ENCODE measurements at regions not wholly inside any gene's neighbourhood (a gene's known extent, or its start where the extent isn't known, plus 50 kb on each side); places are given as distances from the start of the nearest gene placed in this dataset.

DNA sequence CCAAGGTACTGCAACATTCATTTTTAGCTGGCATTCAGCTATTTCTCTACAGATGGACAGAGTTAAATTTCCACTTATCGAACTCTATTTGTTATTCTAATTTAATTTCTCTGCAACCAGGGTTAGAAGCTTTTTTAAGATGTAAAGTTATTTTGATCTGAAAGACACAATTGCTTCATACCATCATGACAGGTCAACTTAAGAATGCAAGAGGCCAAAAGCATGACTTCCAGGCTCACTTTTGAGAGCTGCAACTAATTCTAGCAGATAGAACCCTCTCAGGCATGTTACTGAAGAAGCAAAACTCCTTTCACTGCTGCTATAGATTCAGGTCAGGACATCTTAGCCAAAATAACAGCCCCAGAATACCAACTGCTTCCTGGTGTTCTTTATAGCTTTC is 86.5 kb upstream of the GALNT18 start:
- H3K27ac ChIP-seq (ENCODE audit: low read depth in 2 of 2, low read length in 1 of 2): no peak overlapping the region
- no peak overlapping the region for H3K4me2 ChIP-seq
- no peaks in the 10 kb centered on the region for H3K27me3 ChIP-seq (ENCODE audit: insufficient read depth)
- ChIA-PET CTCF (interaction anchor here (0.8 to 1.4 kb wide), 2 partner anchors 22 to 34 kb away, joined by 4 to 5 read pairs; no protein-coding TSS in a partner anchor), POLR2A (no interaction called here)
- H3K9me3 ChIP-seq: no peaks in the 10 kb centered on the region
- TF ChIP-seq EP300 (IDR thresholded peaks at IDR 0.05; ENCODE audit: borderline replicate concordance in 1 of 2, low read depth in 1 of 2, low read length in 1 of 2): no peak
- no peak for TF ChIP-seq IRF3 (IDR thresholded peaks at IDR 0.05; ENCODE audit: low read depth, low read length)
- no peak for TF ChIP-seq CHD2 (IDR thresholded peaks at IDR 0.05; ENCODE audit: low read length, partially characterized antibody)
- TF ChIP-seq MAX (IDR thresholded peaks at IDR 0.05; ENCODE audit: low read depth): no peak
- TF ChIP-seq RFX5 (IDR thresholded peaks at IDR 0.05; ENCODE audit: low read length): no peak
- no peak for TF ChIP-seq NRF1 (IDR thresholded peaks at IDR 0.05; ENCODE audit: low read depth, low read length)
- no peak for TF ChIP-seq ELF1 (IDR thresholded peaks at IDR 0.05)
- TF ChIP-seq MEF2A (IDR thresholded peaks at IDR 0.05; ENCODE audit: borderline replicate concordance, low read depth): no peak
- no peak for TF ChIP-seq FOXM1 (IDR thresholded peaks at IDR 0.05; ENCODE audit: low read depth)
- TF ChIP-seq GABPA (IDR thresholded peaks at IDR 0.05; ENCODE audit: low read depth): no peak
- TF ChIP-seq REST (IDR thresholded peaks at IDR 0.05; ENCODE audit: low read depth, low read length): no peak
- no peak for TF ChIP-seq EZH2phosphoT487 (IDR thresholded peaks at IDR 0.05; ENCODE audit: borderline replicate concordance, low read depth)
- no peak for TF ChIP-seq MXI1 (IDR thresholded peaks at IDR 0.05; ENCODE audit: low read depth, low read length)
- no peak for TF ChIP-seq NFIC (IDR thresholded peaks at IDR 0.05; ENCODE audit: borderline replicate concordance)
- no peak for TF ChIP-seq YY1 (IDR thresholded peaks at IDR 0.05; ENCODE audit: low read depth)
- TF ChIP-seq, protein P1, sequence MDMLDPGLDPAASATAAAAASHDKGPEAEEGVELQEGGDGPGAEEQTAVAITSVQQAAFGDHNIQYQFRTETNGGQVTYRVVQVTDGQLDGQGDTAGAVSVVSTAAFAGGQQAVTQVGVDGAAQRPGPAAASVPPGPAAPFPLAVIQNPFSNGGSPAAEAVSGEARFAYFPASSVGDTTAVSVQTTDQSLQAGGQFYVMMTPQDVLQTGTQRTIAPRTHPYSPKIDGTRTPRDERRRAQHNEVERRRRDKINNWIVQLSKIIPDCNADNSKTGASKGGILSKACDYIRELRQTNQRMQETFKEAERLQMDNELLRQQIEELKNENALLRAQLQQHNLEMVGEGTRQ (IDR thresholded peaks at IDR 0.05; ENCODE audit: borderline replicate concordance, low read depth, low read length): no peak
- TF ChIP-seq JUND (IDR thresholded peaks at IDR 0.05): no peak
- no peak for TF ChIP-seq ZBTB33 (IDR thresholded peaks at IDR 0.05; ENCODE audit: borderline replicate concordance, low read depth)
- TF ChIP-seq SMC3 (IDR thresholded peaks at IDR 0.05; ENCODE audit: low read depth, low read length): no peak
- no peak for TF ChIP-seq CTCF (IDR thresholded peaks at IDR 0.05)
- H3K36me3 ChIP-seq (replicated peaks in 1 of 2; ENCODE audit: control insufficient read depth in 1 of 2, insufficient read depth in 2 of 2, low read length in 1 of 2): no peaks in the 10 kb centered on the region
- H4K20me1 ChIP-seq (ENCODE audit: insufficient read depth): no peaks in the 10 kb centered on the region
- no peaks in the 10 kb centered on the region for H3K79me2 ChIP-seq (ENCODE audit: insufficient read depth)
- H3F3A ChIP-seq (replicated peaks; ENCODE audit: insufficient read depth): no peaks in the 10 kb centered on the region
- H2AFZ ChIP-seq (ENCODE audit: low read depth): no peak overlapping the region
- DNase-seq: no peak
- H3K9me2 ChIP-seq: no peaks in the 10 kb centered on the region
- 8% methylated on average over 1 of the region's 1 CpG for WGBS (ENCODE audit: low lambda C conversion rate)
- no peak overlapping the region for H3K4me3 ChIP-seq (ENCODE audit: low read depth in 2 of 2, low read length in 1 of 2)
- no peak overlapping the region for H3K9ac ChIP-seq
- no peaks in the 10 kb centered on the region; a peak in 1 of 4 replicates for H3K4me1 ChIP-seq (ENCODE audit: control insufficient read depth in 1 of 2, insufficient read depth in 2 of 2, low read depth in 1 of 2, low read length in 1 of 2)

All from SK-N-SH (cell line).